HG03066 (cell line): ENCODE measurements at regions not wholly inside any gene's neighbourhood (a gene's known extent, or its start where the extent isn't known, plus 50 kb on each side); places are given as distances from the start of the nearest gene placed in this dataset.
A peak's percentile ranks its signal among the peaks of the same experiment; 100 is the strongest.

Source experiments
- ATAC-seq: cut with Tn5 transposase; IDR thresholded peaks from one replicate; pipeline ENCODE4 v1.9.1; 2021; ENCODE audit warnings: low read depth; ENCODE audit not compliant: unreplicated experiment

- ATAC-seq, result no peak
Observed at GRCh38 chr9:99427260-99427659, 205.2 kb downstream of the SEC61B start.

DNA sequence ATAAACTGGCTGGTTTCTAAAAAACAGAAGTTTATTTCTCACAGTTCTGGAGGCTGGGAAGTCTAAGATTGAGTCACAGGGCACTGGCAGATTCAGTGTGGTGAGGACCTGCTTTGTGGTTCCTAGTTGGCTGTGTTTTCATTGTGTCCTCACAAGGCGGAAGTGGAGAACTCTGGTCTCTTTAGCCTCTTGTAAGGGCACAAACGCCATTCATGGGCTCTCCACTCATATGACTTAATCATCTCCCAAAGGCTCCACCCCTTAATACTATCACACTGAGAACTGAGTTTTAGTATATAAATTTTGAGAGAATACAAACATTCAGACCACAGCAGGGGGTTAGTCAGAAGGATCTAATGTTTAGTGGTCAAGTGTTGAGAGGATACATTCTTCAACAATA is 208.2 kb downstream of the SEC61B start:
- ATAC-seq, result no peak

DNA sequence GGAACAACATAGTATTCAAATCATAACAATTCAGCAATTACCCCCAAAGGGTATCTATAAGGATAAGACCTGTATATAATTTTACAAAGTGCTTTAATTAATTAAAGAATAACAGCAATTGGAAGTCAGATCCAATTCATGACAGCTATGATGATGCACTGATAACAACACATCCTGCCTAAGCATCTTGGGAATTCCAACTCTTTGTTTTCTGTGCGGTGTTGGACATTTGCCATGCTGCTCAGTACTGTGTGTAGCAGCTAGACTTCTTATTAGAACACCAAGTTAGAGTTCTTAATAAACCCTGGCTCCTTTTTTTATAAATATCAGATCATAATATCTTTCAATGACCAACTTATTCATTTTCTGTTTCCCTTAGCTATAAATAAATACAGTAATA is 209.0 kb downstream of the SEC61B start:
- ATAC-seq, result no peak

GRCh38 chr9:99432075-99432474 is 210.0 kb downstream of the SEC61B start:
- ATAC-seq, result no peak

DNA sequence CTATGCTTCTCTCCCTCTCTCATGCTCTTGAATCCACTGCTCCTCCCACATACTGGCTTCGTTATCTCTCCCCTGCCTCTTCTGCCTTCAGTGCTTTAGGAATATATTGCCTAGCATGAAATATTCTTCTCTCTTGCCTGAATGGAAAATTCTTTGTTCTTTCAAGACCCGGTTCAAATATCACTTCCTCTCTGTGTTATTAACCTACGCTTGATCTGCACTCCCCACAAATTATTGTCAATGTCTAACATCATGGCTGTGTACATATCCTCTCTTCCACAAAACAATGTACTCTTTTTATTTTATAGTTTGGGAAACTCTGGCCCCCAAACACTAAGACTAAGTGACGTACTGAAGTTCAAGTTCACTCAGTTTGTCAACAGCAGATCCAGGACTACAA is 211.0 kb downstream of the SEC61B start:
- no peak for ATAC-seq

DNA sequence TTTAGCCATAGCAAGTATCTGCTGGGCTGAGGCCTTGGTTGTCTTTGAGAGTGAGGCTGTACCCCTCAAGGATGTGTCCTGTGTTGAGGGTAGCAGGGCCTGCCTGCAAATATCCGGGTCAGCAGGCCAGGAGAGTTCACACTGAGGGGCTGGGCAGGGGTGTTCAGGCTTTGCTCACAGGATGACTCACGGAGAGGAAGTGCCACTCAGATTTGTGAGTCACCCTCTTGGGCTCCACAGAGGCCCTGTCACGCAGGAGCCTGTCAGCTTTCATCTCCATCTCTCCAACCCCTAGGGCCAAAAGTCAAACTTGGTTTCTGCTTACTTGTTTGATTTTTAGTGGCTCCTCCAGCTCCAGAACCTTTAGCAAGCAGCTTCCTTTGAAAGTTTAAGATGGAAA is 211.5 kb downstream of the SEC61B start:
- peak; percentile 98 for ATAC-seq

DNA sequence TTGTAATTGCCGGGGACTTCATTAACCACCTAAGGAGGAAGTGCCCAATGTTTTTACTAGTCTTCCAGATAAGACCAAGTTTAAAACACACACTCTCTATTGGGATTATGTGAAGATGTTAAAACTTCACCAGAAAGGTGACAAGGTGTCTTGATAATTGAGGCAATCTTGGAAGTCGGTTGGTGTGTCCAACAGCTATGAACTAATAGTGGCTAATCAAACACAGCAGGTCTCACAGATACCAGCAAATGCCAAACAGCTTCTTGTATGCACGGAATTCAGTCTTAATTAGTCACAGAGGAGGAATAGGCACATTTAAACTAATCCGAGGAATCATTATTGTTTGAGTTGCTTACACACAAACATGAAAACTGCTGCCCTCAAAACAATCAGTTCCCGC is 214.5 kb downstream of the SEC61B start:
- no peak for ATAC-seq

GRCh38 chr9:99437145-99437544 is 215.1 kb downstream of the SEC61B start:
- no peak for ATAC-seq

DNA sequence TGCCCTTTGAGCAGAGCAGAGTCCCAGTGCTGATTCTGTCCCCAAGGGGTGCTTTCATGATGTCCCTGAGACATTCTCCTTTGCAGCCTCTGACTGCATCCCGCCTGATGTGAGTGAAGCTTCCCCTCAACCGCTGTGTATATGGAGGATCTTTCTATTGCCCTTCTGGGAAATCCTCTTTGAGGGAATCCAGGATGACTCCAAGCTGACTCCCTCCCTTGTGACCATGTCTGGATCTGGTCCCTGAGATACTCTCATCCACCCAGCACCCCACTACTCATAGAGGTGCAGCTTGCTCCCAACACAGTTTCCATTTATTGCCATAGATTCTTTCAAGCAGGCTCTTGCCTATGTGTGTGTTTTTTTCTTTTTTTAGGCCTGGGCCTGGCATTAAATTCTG is 216.5 kb downstream of the SEC61B start:
- ATAC-seq, result no peak

DNA sequence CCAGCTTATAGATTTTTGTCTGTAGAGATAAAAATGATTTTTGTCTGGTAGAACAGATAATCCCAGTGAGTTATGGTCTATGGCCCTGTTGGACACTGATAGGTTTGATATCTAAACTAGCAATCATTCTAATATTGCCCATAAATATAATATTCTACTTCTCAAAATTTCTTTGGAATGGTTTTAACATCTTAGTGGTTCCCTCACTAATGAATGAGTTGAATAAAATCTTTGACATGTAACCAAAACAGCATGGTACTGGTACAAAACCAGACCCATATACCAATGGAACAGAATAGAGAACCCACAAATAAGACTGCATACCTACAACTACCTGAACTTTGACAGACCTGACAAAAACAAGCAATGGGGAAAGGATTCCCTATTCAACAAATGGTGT is 219.7 kb downstream of the SEC61B start:
- no peak for ATAC-seq

- no peak for ATAC-seq
Observed at GRCh38 chr9:99445371-99445891, 223.3 kb downstream of the SEC61B start.

DNA sequence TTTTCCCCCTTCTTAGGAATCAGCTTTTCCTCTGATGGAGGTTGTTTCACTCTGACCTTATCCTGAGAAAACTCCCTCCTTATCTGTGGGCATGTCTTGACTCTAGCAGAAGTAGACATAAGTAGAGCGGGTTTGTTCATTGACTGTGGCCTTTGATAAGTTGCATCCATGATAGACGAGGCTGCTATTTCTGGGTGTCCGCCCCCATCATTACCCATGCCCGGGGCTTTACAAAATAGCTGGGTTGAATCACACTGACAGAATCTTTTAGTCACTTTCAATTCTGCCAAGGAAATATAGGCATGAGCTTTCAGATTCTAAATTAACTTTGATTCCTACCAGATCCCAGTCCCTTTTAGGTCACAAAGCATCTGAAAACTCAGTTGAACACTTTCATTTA is 223.8 kb downstream of the SEC61B start:
- ATAC-seq, result no peak

- no peak for ATAC-seq
Observed at GRCh38 chr9:99447951-99448350, 225.9 kb downstream of the SEC61B start.

DNA sequence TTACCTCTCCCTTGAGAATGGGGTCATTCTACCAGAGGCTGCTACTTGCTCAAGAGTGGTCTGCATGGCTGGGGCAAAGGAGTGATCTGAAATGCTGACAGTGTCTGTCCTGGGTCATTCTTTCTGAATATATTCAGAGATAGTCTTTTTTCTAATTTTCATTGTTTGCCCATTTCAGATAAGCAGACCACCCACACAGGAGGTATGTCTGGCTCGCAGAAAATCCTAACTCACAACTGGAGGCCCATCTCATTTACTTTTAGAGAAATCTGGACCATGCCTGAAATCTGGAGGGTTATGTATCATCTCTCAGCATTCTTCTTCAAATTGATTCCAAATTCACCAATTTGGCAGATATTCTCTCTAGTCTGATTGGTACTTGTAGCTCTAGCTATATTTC is 227.6 kb downstream of the SEC61B start:
- ATAC-seq, result no peak

DNA sequence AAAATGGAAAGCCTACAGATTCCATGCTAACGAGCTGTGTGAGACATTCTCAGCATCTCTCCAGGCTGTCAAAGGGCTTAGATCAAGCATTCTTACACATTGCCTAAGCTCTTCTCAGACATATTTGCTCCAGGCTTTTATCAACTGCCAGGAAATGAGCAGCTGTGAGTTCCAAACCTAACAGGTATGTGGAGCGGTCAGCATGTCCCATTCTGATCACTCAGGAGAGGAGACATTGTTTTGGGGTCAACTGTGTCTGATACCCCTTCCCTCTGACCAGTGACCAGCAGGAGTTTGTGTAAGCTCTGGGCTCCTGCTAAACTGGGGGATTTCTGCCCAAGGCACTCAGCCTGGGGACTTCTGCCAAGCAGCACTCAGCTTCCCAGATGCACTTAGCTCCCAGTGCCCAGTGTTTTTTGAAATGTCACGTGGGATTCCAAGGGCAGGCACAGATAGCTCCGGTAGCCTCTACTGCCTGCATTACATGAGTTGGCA is 229.1 kb downstream of the SEC61B start:
- ATAC-seq, result no peak

GRCh38 chr9:99457406-99457805 is 235.3 kb downstream of the SEC61B start:
- no peak for ATAC-seq

DNA sequence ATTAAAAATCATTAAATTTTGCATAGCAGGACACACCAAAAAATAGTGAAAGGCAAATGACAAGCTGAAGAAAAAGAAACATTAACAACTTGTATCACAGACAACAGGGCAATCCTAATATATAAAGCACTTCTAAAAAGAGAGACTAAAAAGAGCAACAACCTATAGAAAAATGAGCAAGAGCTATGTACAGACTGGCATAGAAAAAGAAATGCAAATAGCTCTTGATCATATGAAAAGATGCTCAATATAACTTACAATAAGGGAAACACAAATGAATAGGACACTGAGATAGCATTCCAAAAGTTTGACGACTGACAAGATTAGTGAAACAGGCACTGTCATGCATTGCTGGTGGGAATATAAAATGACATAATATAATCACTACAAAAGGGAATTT is 235.9 kb downstream of the SEC61B start:
- ATAC-seq, result no peak

DNA sequence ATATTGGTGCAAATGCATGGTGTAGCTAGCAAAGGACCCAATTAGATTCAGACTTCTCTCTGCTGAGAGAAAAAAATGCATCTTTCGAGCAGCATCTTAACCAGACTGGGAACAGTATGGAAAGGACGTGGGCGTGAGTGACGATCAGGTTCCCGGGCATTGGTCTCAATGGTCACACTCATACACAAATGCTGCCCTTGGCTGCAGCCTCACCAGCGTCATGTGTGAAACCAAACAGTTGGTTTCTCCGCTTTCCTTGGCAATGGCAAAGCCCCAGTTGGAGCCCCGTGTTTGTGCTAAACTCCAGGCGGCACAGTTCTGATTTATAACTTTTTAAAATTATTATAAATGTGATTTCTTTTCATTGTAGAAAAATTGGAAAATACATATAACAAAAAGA is 237.8 kb downstream of the SEC61B start:
- ATAC-seq, result no peak

DNA sequence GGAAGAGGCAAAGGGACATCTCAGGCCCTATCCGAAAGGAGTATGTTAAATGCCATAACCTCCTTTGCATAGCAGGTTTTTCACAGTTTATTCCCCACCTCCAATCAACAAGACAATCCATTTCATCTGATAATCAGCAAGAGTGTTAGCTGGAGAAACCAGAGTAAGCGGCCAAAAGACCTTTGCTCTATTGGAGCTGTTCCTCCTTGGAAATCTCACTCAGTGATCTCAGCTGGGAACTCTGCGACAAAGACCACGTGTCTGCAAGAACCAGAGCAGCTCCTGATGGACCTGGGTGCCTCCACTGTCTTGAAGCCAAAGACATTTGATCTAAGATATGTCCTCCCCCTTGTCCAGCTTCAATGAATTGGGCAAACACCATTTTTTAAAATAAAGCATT is 241.0 kb downstream of the SEC61B start:
- no peak for ATAC-seq

GRCh38 chr9:99464568-99464967 is 242.5 kb downstream of the SEC61B start:
- ATAC-seq, result no peak

GRCh38 chr9:99465231-99465907 is 243.3 kb downstream of the SEC61B start:
- ATAC-seq, result no peak

GRCh38 chr9:99466104-99466503 is 244.0 kb downstream of the SEC61B start:
- ATAC-seq, result no peak

- ATAC-seq, result no peak
Observed at GRCh38 chr9:99466781-99467180, 244.7 kb downstream of the SEC61B start.
